ENCODE measurements at regions not wholly inside any gene's neighbourhood (a gene's known extent, or its start where the extent isn't known, plus 50 kb on each side); places are given as distances from the start of the nearest gene placed in this dataset.

DNA sequence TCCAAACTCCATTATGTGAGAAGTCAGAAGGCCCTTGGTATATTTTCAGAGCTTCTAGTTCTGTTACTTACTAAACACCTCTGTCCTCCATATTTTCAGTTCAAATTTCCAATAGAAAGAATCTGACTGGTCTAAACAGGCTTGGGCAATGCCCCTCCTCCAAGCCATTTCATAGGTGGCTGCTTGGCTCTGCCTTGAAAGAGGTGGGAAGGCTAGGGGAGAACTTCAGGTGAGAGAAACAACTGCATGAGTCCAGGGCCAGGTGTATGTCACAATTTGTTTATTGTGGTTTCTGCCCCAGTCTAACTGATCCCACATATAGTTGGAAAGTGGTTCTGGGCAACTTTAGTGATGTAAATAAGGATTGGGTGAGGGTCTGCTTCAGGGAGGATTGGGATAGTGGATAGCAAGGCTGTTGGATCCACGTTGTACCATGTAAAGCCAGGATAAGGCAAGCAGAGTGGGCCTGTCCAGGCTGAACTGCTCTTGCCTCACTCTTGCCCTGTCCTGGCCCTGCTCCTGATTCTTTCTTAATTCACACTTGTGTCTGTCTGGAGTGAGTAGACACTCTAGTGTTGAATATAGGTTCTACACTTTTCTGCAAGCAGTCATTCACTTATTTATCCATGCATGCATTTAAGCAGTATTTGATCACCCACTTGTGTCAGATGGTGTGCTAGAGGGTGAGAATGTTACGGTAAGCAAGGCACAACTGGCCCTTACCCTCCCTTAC lies 67.5 kb upstream of the COMTD1 start:
- no peak overlapping the region for H3K4me3 ChIP-seq
- no peak for DNase-seq (ENCODE audit: low read depth, low spot score)
- no peaks in the 10 kb centered on the region for H3K36me3 ChIP-seq (ENCODE audit: insufficient read depth, low read length)
- H3K9ac ChIP-seq (ENCODE audit: insufficient read length) = no peak overlapping the region
- H3K27ac ChIP-seq = no peak overlapping the region
- TF ChIP-seq FOXP2 (optimal IDR thresholded peaks at IDR 0.05; ENCODE audit: control extremely low read depth, extremely low read length, insufficient read depth) = no peak
- no peak for TF ChIP-seq EZH2 (IDR thresholded peaks at IDR 0.05)
- no peak for TF ChIP-seq POLR2AphosphoS5 (IDR thresholded peaks at IDR 0.05; ENCODE audit: borderline replicate concordance, low read depth, low read length)
- H3K9me3 ChIP-seq (ENCODE audit: low read depth, low read length) = no peaks in the 10 kb centered on the region

DNA sequence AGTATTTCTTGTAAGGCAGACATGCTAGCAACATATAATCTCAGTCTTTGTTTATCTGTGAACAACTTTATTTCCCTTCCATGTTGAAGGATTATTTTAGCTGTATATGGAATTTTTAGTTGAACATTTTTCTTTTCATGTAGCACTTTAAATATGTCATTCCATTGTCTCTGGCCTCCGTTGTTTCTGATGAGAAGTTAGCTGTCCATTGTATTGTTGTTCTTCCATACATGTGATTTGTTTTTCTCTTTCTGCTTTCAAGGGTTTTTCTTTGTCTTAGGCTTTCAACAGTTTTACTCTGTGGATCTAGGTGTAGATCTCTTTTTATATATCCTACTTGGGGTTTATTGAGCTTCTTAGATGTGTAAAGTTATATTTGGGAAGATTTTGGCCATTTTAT lies 66.3 kb upstream of the COMTD1 start:
- no peak overlapping the region for H3K4me3 ChIP-seq
- no peak overlapping the region for H3K27ac ChIP-seq
- TF ChIP-seq FOXP2 (optimal IDR thresholded peaks at IDR 0.05; ENCODE audit: control extremely low read depth, extremely low read length, insufficient read depth) (no peak), POLR2AphosphoS5 (IDR thresholded peaks at IDR 0.05; ENCODE audit: borderline replicate concordance, low read depth, low read length) (no peak), EZH2 (IDR thresholded peaks at IDR 0.05) (no peak)
- DNase-seq (ENCODE audit: low read depth, low spot score) = no peak
- no peaks in the 10 kb centered on the region for H3K9me3 ChIP-seq (ENCODE audit: low read depth, low read length)
- no peaks in the 10 kb centered on the region for H3K36me3 ChIP-seq (ENCODE audit: insufficient read depth, low read length)
- H3K9ac ChIP-seq (ENCODE audit: insufficient read length) = no peak overlapping the region

DNA sequence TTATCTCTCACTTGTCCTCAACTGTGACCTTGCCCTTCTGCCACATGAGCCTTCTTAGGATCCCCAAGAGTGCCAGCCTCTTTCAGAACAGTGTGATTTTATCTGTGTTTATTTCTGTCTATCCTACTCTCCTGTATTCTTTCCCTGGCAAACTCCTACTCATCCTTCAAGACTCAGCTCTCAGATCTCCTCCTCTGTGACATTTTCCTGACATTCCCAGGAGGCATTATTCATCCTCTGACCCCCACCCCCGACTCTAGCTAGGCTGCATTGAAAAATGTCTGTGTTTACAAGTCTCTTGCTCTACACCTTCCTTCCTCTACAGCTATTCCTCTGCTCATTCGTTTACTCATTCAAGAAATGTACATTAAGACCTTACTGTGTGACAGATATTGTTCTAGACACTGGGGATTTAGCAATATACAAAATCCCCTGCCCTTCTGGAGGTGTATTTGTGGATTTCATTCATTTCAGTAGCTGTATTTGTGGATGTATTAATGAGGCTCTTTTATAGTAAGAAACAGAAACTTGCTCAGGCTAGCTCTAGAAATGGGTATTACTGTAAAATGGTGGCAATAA lies 61.4 kb upstream of the COMTD1 start:
- Histone ChIP-seq H3K4me3 (no peak overlapping the region), H3K36me3 (ENCODE audit: insufficient read depth, low read length) (no peaks in the 10 kb centered on the region), H3K9ac (ENCODE audit: insufficient read length) (no peak overlapping the region), H3K9me3 (ENCODE audit: low read depth, low read length) (no peaks in the 10 kb centered on the region), H3K27ac (no peak overlapping the region)
- DNase-seq (ENCODE audit: low read depth, low spot score) = no peak
- no peak for TF ChIP-seq FOXP2 (optimal IDR thresholded peaks at IDR 0.05; ENCODE audit: control extremely low read depth, extremely low read length, insufficient read depth)
- TF ChIP-seq EZH2 (IDR thresholded peaks at IDR 0.05) = no peak
- TF ChIP-seq POLR2AphosphoS5 (IDR thresholded peaks at IDR 0.05; ENCODE audit: borderline replicate concordance, low read depth, low read length) = no peak

DNA sequence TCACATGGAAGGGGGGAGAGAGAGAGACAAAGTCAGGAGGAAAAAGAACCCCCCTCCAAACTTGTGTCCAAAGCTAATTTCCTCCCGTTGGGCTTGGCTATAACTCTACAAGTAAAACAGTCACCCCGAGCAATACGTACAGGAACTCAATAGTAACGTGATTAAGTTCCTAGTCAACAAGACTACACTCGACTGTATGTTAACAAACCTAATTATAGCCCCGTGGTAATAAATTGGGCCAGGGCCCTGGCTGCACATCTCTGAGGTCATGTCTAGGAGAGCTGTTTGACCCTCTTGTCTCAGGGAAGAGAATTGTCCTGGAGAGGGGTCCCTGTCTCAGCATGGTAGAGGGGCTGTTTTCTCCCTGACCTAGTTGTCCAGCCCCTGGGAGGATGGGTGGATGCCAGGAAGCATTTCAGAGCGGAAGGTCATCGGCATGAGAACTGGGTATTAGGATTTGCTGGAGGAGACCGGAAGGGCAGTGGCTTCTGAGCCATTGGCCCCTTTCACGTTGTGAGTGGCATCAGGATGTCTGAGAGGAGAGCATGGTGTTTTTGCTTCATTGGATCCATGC lies 60.2 kb upstream of the COMTD1 start:
- DNase-seq (ENCODE audit: low read depth, low spot score) = no peak
- Histone ChIP-seq H3K27ac (no peak overlapping the region), H3K4me3 (no peak overlapping the region)

DNA sequence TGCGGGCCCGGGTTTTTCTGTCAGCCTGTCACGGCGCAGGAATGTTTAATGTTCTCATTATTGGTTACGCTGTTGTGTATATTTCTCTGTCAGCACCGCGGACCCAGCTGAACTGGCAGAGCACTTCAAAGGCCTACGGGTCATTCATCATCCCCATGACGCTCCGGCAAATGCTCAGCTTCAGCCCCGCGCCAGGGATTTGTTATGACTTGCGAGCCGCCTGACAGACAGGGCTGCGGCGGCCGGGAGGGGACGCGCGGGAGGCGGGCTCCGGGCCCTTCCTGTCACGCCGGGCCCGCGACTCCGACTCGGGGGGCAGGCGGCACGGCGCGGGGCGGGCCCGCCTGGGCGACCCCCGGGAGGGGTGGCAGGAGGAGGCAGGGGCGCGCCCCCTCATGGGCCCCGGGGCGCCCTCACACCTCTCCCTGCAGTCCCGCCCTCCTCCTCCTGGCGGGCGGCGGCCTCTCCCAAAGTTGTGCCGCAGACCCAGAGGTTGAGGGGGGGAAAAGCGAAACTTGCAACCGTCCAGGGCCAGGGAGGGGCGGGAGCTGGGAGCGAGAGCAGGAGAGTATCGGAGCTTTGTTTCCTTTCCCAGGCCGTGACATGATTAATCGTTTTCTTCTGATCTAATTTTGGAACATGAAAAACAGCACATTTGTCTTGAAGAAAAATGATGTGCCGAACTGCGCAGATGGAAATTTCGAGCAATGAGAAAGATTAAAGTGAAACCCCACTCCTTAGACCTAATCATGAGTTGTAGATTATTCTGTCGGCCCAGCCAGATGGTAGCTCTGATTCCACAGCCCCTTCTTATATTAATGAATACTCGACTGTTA lies 59.3 kb upstream of the COMTD1 start:
- no peak for TF ChIP-seq POLR2AphosphoS5 (IDR thresholded peaks at IDR 0.05; ENCODE audit: borderline replicate concordance, low read depth, low read length)
- TF ChIP-seq FOXP2 (optimal IDR thresholded peaks at IDR 0.05; ENCODE audit: control extremely low read depth, extremely low read length, insufficient read depth) = no peak
- no peak for TF ChIP-seq EZH2 (IDR thresholded peaks at IDR 0.05)
- H3K9me3 ChIP-seq (ENCODE audit: low read depth, low read length) = no peaks in the 10 kb centered on the region
- H3K27ac ChIP-seq = no peak overlapping the region
- H3K36me3 ChIP-seq (ENCODE audit: insufficient read depth, low read length) = no peaks in the 10 kb centered on the region
- DNase-seq (ENCODE audit: low read depth, low spot score) = no peak
- H3K9ac ChIP-seq (ENCODE audit: insufficient read length) = peak overlapping the region; percentile 12
- peak overlapping the region; percentile 72 for H3K4me3 ChIP-seq

More for the DNA sequence above, 60.2 kb upstream of the COMTD1 start:
- H3K9me3 ChIP-seq (ENCODE audit: low read depth, low read length) = no peaks in the 10 kb centered on the region
- no peak overlapping the region for H3K9ac ChIP-seq (ENCODE audit: insufficient read length)
- H3K36me3 ChIP-seq (ENCODE audit: insufficient read depth, low read length) = no peaks in the 10 kb centered on the region
- TF ChIP-seq FOXP2 (optimal IDR thresholded peaks at IDR 0.05; ENCODE audit: control extremely low read depth, extremely low read length, insufficient read depth) (no peak), POLR2AphosphoS5 (IDR thresholded peaks at IDR 0.05; ENCODE audit: borderline replicate concordance, low read depth, low read length) (no peak), EZH2 (IDR thresholded peaks at IDR 0.05) (no peak)

DNA sequence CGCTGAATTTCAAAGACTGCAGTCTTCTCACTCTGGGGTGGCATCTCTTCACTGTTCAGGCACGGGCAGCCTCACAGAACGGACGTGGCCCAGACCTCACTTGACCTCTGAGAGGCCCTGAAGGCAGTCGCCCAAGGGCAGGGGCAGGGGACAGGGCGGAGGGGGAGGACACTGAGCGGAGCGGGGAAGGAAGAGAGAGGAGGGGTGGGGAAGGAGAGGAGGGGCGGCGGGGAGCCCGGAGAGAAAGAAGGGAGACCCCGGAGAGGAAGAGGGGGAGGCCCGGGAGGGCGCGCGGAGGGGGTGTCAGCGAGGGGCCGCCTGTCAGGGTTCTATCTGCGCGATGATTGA lies 58.7 kb upstream of the COMTD1 start:
- DNase-seq (ENCODE audit: low read depth, low spot score) = no peak
- H3K4me3 ChIP-seq = peak overlapping the region; percentile 72
- H3K36me3 ChIP-seq (ENCODE audit: insufficient read depth, low read length) = no peaks in the 10 kb centered on the region
- no peaks in the 10 kb centered on the region for H3K9me3 ChIP-seq (ENCODE audit: low read depth, low read length)
- TF ChIP-seq POLR2AphosphoS5 (IDR thresholded peaks at IDR 0.05; ENCODE audit: borderline replicate concordance, low read depth, low read length) (no peak), EZH2 (IDR thresholded peaks at IDR 0.05) (no peak), FOXP2 (optimal IDR thresholded peaks at IDR 0.05; ENCODE audit: control extremely low read depth, extremely low read length, insufficient read depth) (no peak)
- H3K27ac ChIP-seq = no peak overlapping the region
- H3K9ac ChIP-seq (ENCODE audit: insufficient read length) = no peak overlapping the region

DNA sequence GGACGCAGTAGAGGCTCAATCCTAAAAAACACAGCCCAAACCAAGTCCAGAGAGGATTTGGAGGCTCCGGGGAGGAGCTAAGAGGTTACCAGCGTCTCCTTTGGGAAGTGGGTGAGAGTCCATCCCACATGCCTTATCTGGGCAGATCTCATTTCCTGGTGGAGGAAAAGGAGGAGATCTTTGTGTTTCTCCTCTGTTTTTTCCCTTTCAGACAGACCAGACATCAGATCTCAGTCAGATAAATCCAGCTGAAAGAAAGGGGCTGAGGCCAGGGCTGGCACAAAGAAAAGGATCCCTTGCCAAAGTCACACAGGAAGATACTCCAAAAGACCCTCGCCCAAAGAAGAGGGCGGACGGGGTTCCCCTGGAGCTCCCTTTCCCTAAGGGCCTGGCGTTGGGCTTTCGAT lies 58.3 kb upstream of the COMTD1 start:
- Histone ChIP-seq H3K9ac (ENCODE audit: insufficient read length) (no peak overlapping the region), H3K27ac (no peak overlapping the region), H3K9me3 (ENCODE audit: low read depth, low read length) (no peaks in the 10 kb centered on the region), H3K36me3 (ENCODE audit: insufficient read depth, low read length) (no peaks in the 10 kb centered on the region), H3K4me3 (no peak overlapping the region)
- TF ChIP-seq EZH2 (IDR thresholded peaks at IDR 0.05) = no peak
- TF ChIP-seq POLR2AphosphoS5 (IDR thresholded peaks at IDR 0.05; ENCODE audit: borderline replicate concordance, low read depth, low read length) = no peak
- no peak for TF ChIP-seq FOXP2 (optimal IDR thresholded peaks at IDR 0.05; ENCODE audit: control extremely low read depth, extremely low read length, insufficient read depth)
- no peak for DNase-seq (ENCODE audit: low read depth, low spot score)

DNA sequence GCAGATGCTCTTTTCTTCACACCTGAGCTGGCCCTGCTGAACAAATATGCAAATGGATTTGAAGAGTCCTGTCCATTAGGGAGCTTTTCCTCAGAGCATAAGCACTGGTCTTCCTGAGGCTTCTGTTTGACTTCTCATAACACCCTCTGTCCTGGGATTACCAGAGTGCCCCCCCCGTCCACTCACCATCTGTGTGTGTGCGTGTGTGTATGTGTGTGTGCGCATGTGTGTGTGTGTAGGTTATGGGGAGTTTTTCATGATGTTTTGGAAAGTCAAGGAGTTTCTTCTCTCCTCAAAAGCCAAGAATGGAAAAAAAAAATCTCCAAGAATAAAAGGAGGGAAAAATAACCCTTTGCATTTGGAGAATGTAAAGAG lies 57.7 kb upstream of the COMTD1 start:
- TF ChIP-seq POLR2AphosphoS5 (IDR thresholded peaks at IDR 0.05; ENCODE audit: borderline replicate concordance, low read depth, low read length) (no peak), EZH2 (IDR thresholded peaks at IDR 0.05) (no peak), FOXP2 (optimal IDR thresholded peaks at IDR 0.05; ENCODE audit: control extremely low read depth, extremely low read length, insufficient read depth) (no peak)
- DNase-seq (ENCODE audit: low read depth, low spot score) = no peak
- H3K27ac ChIP-seq = no peak overlapping the region
- no peaks in the 10 kb centered on the region for H3K9me3 ChIP-seq (ENCODE audit: low read depth, low read length)
- no peak overlapping the region for H3K4me3 ChIP-seq
- no peaks in the 10 kb centered on the region for H3K36me3 ChIP-seq (ENCODE audit: insufficient read depth, low read length)
- no peak overlapping the region for H3K9ac ChIP-seq (ENCODE audit: insufficient read length)

Measured in SK-N-MC (cell line).